ACC112 (cell line): ENCODE measurements at regions not wholly inside any gene's neighbourhood (a gene's known extent, or its start where the extent isn't known, plus 50 kb on each side); places are given as distances from the start of the nearest gene placed in this dataset.
"Not testable (repeated sequence)": the region's sequence is repeated elsewhere in the genome, so short reads cannot be mapped to it uniquely, and the experiment has no call there.

Experiments used
- H2AFZ ChIP-seq: fragments of 200-600 bp; sonication (generic); one replicate; pipeline ENCODE4 v1.6.0; 2017; ENCODE audit warnings: antibody characterized with exemption, low read length; ENCODE audit not compliant: unreplicated experiment
- H3K27ac ChIP-seq: fragments of 200-600 bp; sonication (generic); 2 replicates; pipeline ENCODE4 v1.5.1; 2014; ENCODE audit warnings: low read depth, mild to moderate bottlenecking, antibody characterized with exemption, low read length, moderate library complexity
- H3K27me3 ChIP-seq: fragments of 200-600 bp; sonication (generic); 2 replicates; pipeline ENCODE4 v1.6.1; 2014; ENCODE audit warnings: mild to moderate bottlenecking, antibody characterized with exemption, low read length, moderate library complexity, mixed read lengths; ENCODE audit not compliant: insufficient read depth
- H3K36me3 ChIP-seq: fragments of 200-600 bp; sonication (generic); 2 replicates; pipeline ENCODE4 v1.6.1; 2016; ENCODE audit warnings: mild to moderate bottlenecking, antibody characterized with exemption, low read length, moderate library complexity, mixed read lengths; ENCODE audit not compliant: insufficient read depth
- H3K4me1 ChIP-seq: fragments of 200-600 bp; sonication (generic); one replicate; pipeline ENCODE4 v1.6.1; 2016; ENCODE audit warnings: low read length, mixed read lengths; ENCODE audit not compliant: insufficient read depth, unreplicated experiment, control insufficient read depth
- H3K4me3 ChIP-seq: fragments of 200-600 bp; sonication (generic); 2 replicates; pipeline ENCODE4 v1.5.1; 2014; ENCODE audit warnings: mild to moderate bottlenecking, low read depth, low read length
- H3K79me2 ChIP-seq: fragments of 200-600 bp; sonication (generic); one replicate; pipeline ENCODE4 v1.6.0; 2016; ENCODE audit warnings: low read length; ENCODE audit not compliant: control insufficient read depth, unreplicated experiment, insufficient read depth

- Histone ChIP-seq H3K36me3 (no peaks in the 10 kb centered on the region), H2AFZ (peak overlapping the region; percentile 62), H3K4me1 (peaks cover 32% of the 10 kb centered on the region), H3K79me2 (no peaks in the 10 kb centered on the region), H3K27ac (peak overlapping the region; percentile 98), H3K27me3 (no peaks in the 10 kb centered on the region), H3K4me3 (no peak overlapping the region)
Measured at GRCh38 chr6:132130626-132131298, 179.6 kb upstream of the CCN2 start.

- Histone ChIP-seq H3K27ac (no peak overlapping the region), H3K4me1 (peaks cover 31% of the 10 kb centered on the region), H3K79me2 (no peaks in the 10 kb centered on the region), H3K27me3 (no peaks in the 10 kb centered on the region), H2AFZ (no peak overlapping the region), H3K4me3 (no peak overlapping the region), H3K36me3 (no peaks in the 10 kb centered on the region)
Measured at GRCh38 chr6:132128424-132128823, 177.3 kb upstream of the CCN2 start.

- Histone ChIP-seq H3K27me3 (no peaks in the 10 kb centered on the region), H3K79me2 (no peaks in the 10 kb centered on the region), H3K27ac (no peak overlapping the region), H3K4me3 (no peak overlapping the region), H3K4me1 (peaks cover 10% of the 10 kb centered on the region), H3K36me3 (no peaks in the 10 kb centered on the region), H2AFZ (no peak overlapping the region)
Measured at GRCh38 chr6:132126150-132126549, 175.0 kb upstream of the CCN2 start.

GRCh38 chr6:132122871-132123270 lies 171.7 kb upstream of the CCN2 start:
- Histone ChIP-seq H3K27me3 (no peaks in the 10 kb centered on the region), H3K4me1 (no peaks in the 10 kb centered on the region), H3K36me3 (no peaks in the 10 kb centered on the region), H3K27ac (no peak overlapping the region), H3K4me3 (no peak overlapping the region), H2AFZ (no peak overlapping the region), H3K79me2 (no peaks in the 10 kb centered on the region)

GRCh38 chr6:132122176-132122575 lies 171.0 kb upstream of the CCN2 start:
- Histone ChIP-seq H3K27ac (no peak overlapping the region), H3K4me1 (no peaks in the 10 kb centered on the region), H3K36me3 (no peaks in the 10 kb centered on the region), H3K27me3 (no peaks in the 10 kb centered on the region), H3K79me2 (no peaks in the 10 kb centered on the region), H2AFZ (no peak overlapping the region), H3K4me3 (no peak overlapping the region)

- Histone ChIP-seq H3K4me1 (peaks cover 14% of the 10 kb centered on the region), H3K79me2 (no peaks in the 10 kb centered on the region), H3K27me3 (no peaks in the 10 kb centered on the region), H3K36me3 (no peaks in the 10 kb centered on the region), H2AFZ (no peak overlapping the region), H3K4me3 (no peak overlapping the region), H3K27ac (no peak overlapping the region)
Measured at GRCh38 chr6:132118144-132118543, 167.0 kb upstream of the CCN2 start.

GRCh38 chr6:132115714-132116366 lies 164.7 kb upstream of the CCN2 start:
- Histone ChIP-seq H2AFZ (peak overlapping the region; percentile 62), H3K79me2 (no peaks in the 10 kb centered on the region), H3K27me3 (no peaks in the 10 kb centered on the region), H3K4me1 (peaks cover 14% of the 10 kb centered on the region), H3K4me3 (peak overlapping the region; percentile 74), H3K36me3 (no peaks in the 10 kb centered on the region), H3K27ac (peak overlapping the region; percentile 56)

GRCh38 chr6:132114201-132114825 lies 163.1 kb upstream of the CCN2 start:
- Histone ChIP-seq H3K36me3 (no peaks in the 10 kb centered on the region), H3K79me2 (no peaks in the 10 kb centered on the region), H3K4me3 (no peak overlapping the region), H3K27ac (no peak overlapping the region), H2AFZ (no peak overlapping the region), H3K4me1 (peaks cover 14% of the 10 kb centered on the region), H3K27me3 (no peaks in the 10 kb centered on the region)

GRCh38 chr6:132109752-132110151 lies 158.6 kb upstream of the CCN2 start:
- not testable (repeated sequence) for H3K4me1 ChIP-seq, H3K36me3 ChIP-seq, H3K27ac ChIP-seq, H3K27me3 ChIP-seq, H3K4me3 ChIP-seq, H2AFZ ChIP-seq, H3K79me2 ChIP-seq

GRCh38 chr6:132107896-132108295 lies 156.7 kb upstream of the CCN2 start:
- Histone ChIP-seq H3K27ac (no peak overlapping the region), H3K79me2 (no peaks in the 10 kb centered on the region), H2AFZ (no peak overlapping the region), H3K36me3 (no peaks in the 10 kb centered on the region), H3K4me3 (no peak overlapping the region), H3K27me3 (no peaks in the 10 kb centered on the region), H3K4me1 (no peaks in the 10 kb centered on the region)

GRCh38 chr6:132101535-132101934 lies 150.4 kb upstream of the CCN2 start:
- Histone ChIP-seq H3K27me3 (no peaks in the 10 kb centered on the region), H3K4me1 (no peaks in the 10 kb centered on the region), H3K27ac (no peak overlapping the region), H3K36me3 (no peaks in the 10 kb centered on the region), H3K4me3 (no peak overlapping the region), H3K79me2 (no peaks in the 10 kb centered on the region), H2AFZ (no peak overlapping the region)
